COLO668 (cell line): ENCODE measurements at regions not wholly inside any gene's neighbourhood (a gene's known extent, or its start where the extent isn't known, plus 50 kb on each side); places are given as distances from the start of the nearest gene placed in this dataset.
"Not testable (repeated sequence)": the region's sequence is repeated elsewhere in the genome, so short reads cannot be mapped to it uniquely, and the experiment has no call there.

Experiments
- DNase-seq: peaks from one replicate; lab custom pipeline; 2025; ENCODE audit not compliant: unreplicated experiment; lab: John Stamatoyannopoulos, UW

DNA sequence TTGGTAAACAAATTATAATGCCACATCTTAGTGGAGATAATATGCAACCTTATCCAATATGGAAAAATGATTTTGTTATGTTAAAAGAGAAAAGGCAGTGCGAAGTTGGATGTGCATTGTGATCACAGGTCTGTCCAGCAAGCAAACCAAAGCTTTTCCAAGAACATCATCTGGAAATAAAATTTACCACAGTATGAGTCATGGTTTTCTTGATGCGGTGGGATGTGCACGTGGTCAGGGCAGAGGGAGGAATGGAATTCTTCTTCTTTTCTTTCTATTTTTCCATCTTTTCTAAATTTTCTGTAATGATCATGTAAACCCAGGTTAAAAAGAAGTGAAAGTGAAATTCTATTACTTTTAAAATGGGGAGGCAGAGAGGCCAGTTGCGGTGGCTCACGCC is 169.8 kb downstream of the C11orf91 start:
- no peak for DNase-seq

DNA sequence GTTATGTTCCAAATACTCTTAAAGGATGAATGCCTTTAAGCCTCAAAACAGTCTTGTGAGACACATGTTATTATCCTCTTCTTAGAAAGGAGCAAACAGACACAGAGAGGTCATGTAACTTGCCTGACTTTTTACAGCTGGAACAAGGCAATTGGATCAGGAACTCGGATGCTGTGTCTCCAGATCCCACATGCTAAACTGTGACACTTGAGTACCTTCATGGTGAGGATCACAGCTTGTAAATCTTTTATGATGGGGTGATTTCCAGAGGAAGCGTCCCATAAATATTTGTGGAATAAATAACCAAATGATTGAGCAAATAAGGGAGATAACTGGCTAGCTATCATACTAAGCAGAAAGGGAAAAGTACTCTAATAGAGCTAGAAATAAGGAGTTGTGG is 171.2 kb downstream of the C11orf91 start:
- DNase-seq: no peak

- not testable (repeated sequence) for DNase-seq
Measured at GRCh38 chr11:33527738-33528137, 172.9 kb downstream of the C11orf91 start.

DNA sequence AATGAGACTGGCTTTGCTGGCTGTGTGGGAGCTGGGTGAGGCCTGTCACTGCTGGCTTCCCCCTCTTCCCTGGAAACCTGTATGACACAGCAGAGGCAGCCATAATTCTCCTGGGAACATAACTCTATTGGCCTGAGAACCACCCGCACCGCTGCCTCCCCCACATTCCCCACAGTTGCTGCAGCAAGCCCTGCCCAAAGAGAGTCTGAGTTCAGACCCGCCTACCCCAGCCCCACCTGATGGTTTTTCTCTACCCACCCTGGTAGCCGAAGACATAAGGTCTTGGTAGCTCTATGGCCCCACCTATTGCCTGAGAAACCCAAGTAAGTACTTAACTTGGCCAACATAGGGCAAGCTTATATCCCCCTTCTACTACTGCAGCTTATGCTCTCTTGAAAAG is 174.8 kb downstream of the C11orf91 start:
- no peak for DNase-seq

- DNase-seq: no peak
Measured at GRCh38 chr11:33521384-33521783, 179.2 kb downstream of the C11orf91 start.

GRCh38 chr11:33520112-33520511 is 180.5 kb downstream of the C11orf91 start:
- DNase-seq: no peak

- DNase-seq: no peak
Measured at GRCh38 chr11:33515347-33515746, 185.3 kb downstream of the C11orf91 start.

- no peak for DNase-seq
Measured at GRCh38 chr11:33514079-33514925, 186.3 kb downstream of the C11orf91 start.

DNA sequence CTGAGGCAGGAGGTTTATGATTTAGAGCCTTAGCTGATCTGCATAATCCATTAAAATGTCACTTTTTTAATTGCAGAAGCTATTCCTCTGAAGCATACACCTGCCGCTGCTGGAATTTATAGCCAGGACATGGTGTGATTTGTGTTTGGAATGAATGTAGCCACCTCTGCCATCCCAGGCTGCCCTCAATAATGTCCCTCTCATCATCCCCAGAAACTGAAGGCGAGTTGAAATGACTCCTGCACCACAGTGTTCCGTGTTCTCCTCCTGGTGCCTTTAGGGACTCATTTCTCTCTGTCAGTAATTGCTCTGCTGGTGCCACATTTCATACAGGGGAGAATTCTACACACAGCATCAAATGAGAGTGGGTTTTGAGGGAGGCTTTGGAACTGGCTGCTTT is 191.0 kb downstream of the C11orf91 start:
- DNase-seq: no peak

GRCh38 chr11:33507967-33508366 is 192.7 kb downstream of the C11orf91 start:
- no peak for DNase-seq

- no peak for DNase-seq
Measured at GRCh38 chr11:33507356-33507755, 193.3 kb downstream of the C11orf91 start.

DNA sequence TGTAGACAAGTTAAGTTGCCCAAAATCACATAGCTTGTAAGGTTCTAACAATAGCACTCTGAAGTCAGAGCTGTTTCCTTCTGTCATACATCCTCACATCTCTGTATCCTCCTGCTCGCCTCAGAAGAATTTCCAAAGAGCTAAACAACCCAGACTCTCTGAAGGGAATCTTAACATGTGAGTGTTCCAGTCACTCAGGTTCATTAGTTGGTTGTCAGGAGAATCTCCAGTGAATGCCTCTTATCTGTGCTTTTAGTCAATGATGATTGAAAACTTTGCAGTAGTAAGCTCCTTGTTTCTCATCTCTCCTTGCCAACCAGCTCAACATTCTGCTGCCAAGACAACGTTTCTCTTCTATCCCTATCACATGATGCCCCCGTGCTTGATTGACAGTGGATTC is 195.5 kb downstream of the C11orf91 start:
- no peak for DNase-seq

GRCh38 chr11:33500861-33501479 is 199.7 kb downstream of the C11orf91 start:
- no peak for DNase-seq

GRCh38 chr11:33500332-33500731 is 200.3 kb downstream of the C11orf91 start:
- no peak for DNase-seq

- no peak for DNase-seq
Measured at GRCh38 chr11:33492596-33492995, 208.0 kb downstream of the C11orf91 start.

GRCh38 chr11:33490842-33491370 is 209.7 kb downstream of the C11orf91 start:
- no peak for DNase-seq

GRCh38 chr11:33488971-33489370 is 211.7 kb downstream of the C11orf91 start:
- no peak for DNase-seq

DNA sequence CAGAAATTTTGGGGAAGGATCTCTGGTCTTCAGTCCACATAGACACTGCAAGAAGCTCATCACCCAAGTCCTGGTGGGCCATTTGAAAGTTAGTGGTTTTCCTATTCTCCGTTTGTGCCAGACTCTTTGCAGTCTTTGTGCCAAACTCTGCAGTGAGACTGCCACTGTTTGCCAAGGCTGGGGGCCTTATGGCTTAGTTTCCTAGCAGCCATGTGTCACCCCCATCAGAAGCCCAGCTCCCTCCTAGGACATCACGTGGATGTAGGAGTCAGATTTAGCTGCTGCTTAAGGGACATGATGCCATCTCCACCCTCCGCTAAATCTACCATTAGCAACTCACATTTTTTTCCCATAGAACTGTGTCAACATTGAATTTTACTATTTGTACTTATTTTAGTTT is 220.0 kb downstream of the C11orf91 start:
- DNase-seq: no peak

DNA sequence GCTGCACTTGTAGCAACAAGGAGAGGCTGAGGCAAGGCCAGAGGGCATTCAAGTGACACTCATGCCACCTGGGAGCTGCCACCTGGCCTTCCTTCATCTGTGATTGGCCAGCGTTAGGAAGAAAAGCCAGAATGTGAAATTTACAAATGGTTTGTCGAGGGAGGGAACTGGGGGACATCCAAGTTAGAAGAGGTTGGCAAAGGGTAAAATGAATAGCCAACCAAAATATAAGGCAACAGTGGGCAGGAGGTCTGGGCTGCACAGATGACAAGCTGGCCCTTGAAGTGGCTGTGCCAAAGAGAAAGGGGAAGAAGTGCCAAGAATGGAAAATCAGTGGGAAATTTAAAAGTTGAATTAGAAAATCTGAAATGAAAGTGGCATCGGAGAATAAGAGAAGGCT is 221.4 kb downstream of the C11orf91 start:
- no peak for DNase-seq

GRCh38 chr11:33478111-33478573 is 221.0 kb downstream of the HIPK3 start:
- DNase-seq: peak; percentile 77

DNA sequence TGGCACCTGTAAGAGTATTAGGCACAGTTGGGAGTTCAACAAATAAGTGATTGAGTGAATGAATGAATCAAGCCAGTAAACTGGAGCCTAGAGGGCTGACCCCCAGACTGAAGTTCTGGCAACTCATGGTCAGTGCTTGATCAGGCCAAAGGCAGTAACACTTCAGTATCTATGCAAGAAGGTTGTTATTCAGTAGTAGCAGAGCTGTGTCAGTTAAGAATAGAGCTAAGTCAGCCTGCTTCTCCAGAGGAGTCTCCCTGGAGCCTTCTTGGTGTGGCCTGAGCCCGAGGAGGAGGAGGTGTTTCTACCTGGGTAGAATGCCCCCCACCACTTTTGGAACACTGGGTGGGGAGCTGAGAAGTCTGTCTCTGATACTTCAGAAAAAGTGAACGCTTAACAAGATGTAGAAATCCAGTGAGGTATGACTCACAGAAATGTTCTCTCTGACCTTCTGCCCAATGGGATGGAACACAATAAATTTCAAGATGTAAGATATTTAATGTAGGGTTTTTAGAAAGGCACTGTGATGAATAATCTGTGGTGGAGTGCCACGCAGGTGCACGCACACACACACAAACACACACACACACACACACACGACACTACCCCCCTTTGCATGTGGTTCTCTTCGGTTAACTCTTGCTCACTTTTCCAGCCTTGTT is 219.9 kb downstream of the HIPK3 start:
- DNase-seq: no peak

DNA sequence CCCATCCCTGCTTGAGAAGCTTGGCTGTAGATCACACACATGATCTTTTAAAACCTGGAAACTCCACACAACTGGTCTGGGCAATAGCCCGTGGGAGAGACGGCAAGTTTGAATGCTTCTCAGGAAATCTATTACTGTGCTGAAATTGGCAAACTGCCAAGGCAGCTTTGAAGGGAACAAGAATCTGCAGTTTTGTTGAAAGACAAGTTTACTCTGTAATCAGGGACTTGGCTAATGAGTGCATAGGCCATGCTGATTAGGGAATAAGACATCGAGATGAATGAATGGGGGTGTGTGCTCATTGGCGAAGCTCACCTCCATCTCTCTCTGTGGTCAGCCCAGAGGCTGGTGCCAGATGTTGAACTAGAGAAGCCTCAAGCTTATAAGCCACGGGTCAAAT is 218.8 kb downstream of the HIPK3 start:
- peak; percentile 40 for DNase-seq
